Esophagus squamous epithelium (tissue), 5 donors: ENCODE measurements at regions not wholly inside any gene's neighbourhood (a gene's known extent, or its start where the extent isn't known, plus 50 kb on each side); places are given as distances from the start of the nearest gene placed in this dataset.
"Not testable (repeated sequence)": the region's sequence is repeated elsewhere in the genome, so short reads cannot be mapped to it uniquely, and the experiment has no call there.

ENCODE experiments used
- DNase-seq: peaks from one replicate; lab custom pipeline; 2025; lab: John Stamatoyannopoulos, UW
- H3K27ac ChIP-seq, 4 donors: fragments of 200-600 bp; sonication (generic); one replicate each; pipeline ENCODE4 v1.5.1; 2016 to 2019; ENCODE audit warnings: mild to moderate bottlenecking in 1 of 4
- H3K27me3 ChIP-seq, 4 donors: fragments of 200-600 bp; sonication (generic); 1 replicate in 3 of 4; 2 replicates in 1 of 4; pipeline versions ENCODE4 v1.5.1 to v1.6.0; 2017 to 2021; ENCODE audit warnings: antibody characterized with exemption in 1 of 4
- H3K36me3 ChIP-seq, 3 donors: fragments of 200-600 bp; sonication (generic); one replicate each; pipeline ENCODE4 v1.5.1; 2016 to 2019
- H3K4me1 ChIP-seq, 3 donors: fragments of 200-600 bp; sonication (generic); one replicate each; pipeline ENCODE4 v1.5.1; 2017 to 2019
- H3K4me3 ChIP-seq, 4 donors: fragments of 200-600 bp; sonication (generic); 1 replicate in 3 of 4; 2 replicates in 1 of 4; pipeline ENCODE4 v1.5.1; 2016 to 2019; ENCODE audit warnings: mild to moderate bottlenecking in 2 of 4, moderate library complexity in 1 of 4
- H3K9me3 ChIP-seq, 3 donors: fragments of 200-600 bp; sonication (generic); one replicate each; pipeline ENCODE4 v1.5.1; 2016 to 2019
- CTCF ChIP-seq, 6 experiments: fragments of 450-650 bp in 4 of 6; fragments of 200-600 bp in 2 of 6; sonication (generic) in 2 of 6; IDR thresholded peaks; one replicate each; pipeline ENCODE4 v1.5.1; 2016 to 2019; ENCODE audit warnings: antibody characterized with exemption in 6 of 6, mild to moderate bottlenecking in 4 of 6, moderate library complexity in 4 of 6
- POLR2A ChIP-seq, 4 donors: fragments of 450-650 bp; IDR thresholded peaks; one replicate each; pipeline ENCODE4 v1.6.1; 2017; ENCODE audit warnings: antibody characterized with exemption in 4 of 4, mild to moderate bottlenecking in 4 of 4, moderate library complexity in 3 of 4
- WGBS, 2 donors: methylation state at CpG; one replicate each; pipeline ENCODE4 v1.1.5; 2018; 5-methylcytosine and 5-hydroxymethylcytosine counted together
- intact Hi-C: fragments of 100-400 bp; cut with DNase I; formaldehyde crosslinking; loops from one replicate; pipeline ENCODE4 v1.15.0; 2022
- donor health status: DM: yes; HTN: yes; CAD: no.

DNA sequence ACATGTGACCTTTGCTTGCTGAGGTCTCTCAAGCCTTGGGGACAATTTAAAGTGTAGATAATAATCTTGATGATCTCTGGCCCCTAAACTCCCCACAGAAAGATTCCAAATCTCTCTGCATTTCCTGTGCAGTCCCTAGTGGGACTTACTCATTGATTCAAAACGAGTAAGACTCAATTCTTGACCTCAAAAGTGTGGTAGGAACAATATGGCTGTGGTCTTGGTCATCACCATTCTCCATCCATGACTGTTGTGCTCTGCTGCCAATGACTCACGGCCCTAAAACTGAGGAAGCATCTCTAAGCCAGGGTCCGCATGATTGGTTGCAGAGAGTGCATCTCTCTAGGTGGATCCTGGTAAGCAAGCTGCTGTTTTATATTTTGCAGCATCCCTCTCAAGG, 268.0 kb downstream of the PTGER3 start:
- TF ChIP-seq POLR2A (IDR thresholded peaks at IDR 0.05) = no peak
- no peak for TF ChIP-seq CTCF (IDR thresholded peaks at IDR 0.05)
- Histone ChIP-seq H3K9me3 (no peaks in the 10 kb centered on the region), H3K36me3 (no peaks in the 10 kb centered on the region), H3K4me1 (no peaks in the 10 kb centered on the region), H3K27me3 (no peaks in the 10 kb centered on the region), H3K4me3 (no peak overlapping the region), H3K27ac (no peak overlapping the region)
- no peak for DNase-seq
- 43 to 45% methylated on average over 2 to 3 of the region's 3 CpGs for WGBS, 2 donors
- intact Hi-C loops = no loop called here

- Histone ChIP-seq H3K4me3 (no peak overlapping the region), H3K9me3 (no peaks in the 10 kb centered on the region), H3K36me3 (no peaks in the 10 kb centered on the region), H3K4me1 (no peaks in the 10 kb centered on the region), H3K27ac (no peak overlapping the region), H3K27me3 (no peaks in the 10 kb centered on the region)
- DNase-seq = no peak
- 75 to 84% methylated on average over 1 of the region's 1 CpG for WGBS, 2 donors
- TF ChIP-seq POLR2A (IDR thresholded peaks at IDR 0.05) = no peak
- no peak for TF ChIP-seq CTCF (IDR thresholded peaks at IDR 0.05)
- intact Hi-C loops = no loop called here
Observed at GRCh38 chr1:70785287-70785686, 262.3 kb downstream of the PTGER3 start.

- Histone ChIP-seq H3K27ac (no peak overlapping the region), H3K9me3 (no peaks in the 10 kb centered on the region), H3K36me3 (no peaks in the 10 kb centered on the region), H3K4me3 (no peak overlapping the region), H3K27me3 (no peaks in the 10 kb centered on the region), H3K4me1 (no peaks in the 10 kb centered on the region)
- intact Hi-C loops = no loop called here
- TF ChIP-seq POLR2A (IDR thresholded peaks at IDR 0.05) (no peak), CTCF (IDR thresholded peaks at IDR 0.05) (no peak)
- WGBS, 2 donors = 71% methylated on average over 5 of the region's 5 CpGs
- DNase-seq = no peak
Observed at GRCh38 chr1:70790232-70790923, 257.2 kb downstream of the PTGER3 start.

DNA sequence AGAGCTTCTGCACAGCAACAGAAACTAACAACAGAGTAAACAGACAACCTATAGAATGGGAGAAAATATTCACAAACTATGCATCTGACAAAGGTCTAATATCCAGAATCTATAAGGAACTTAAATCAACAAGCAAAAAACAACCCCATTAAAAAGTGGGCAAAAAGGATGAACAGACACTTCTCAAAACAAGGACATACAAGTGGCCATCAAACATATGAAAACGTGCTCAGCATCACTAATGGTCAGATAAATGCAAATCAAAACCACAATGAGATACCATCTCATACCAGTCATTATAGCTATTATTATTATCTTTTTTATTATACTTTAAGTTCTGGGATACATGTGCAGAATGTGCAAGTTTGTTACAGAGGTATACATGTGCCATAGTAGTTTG, 252.6 kb downstream of the PTGER3 start:
- H3K36me3 ChIP-seq, H3K4me3 ChIP-seq, H3K27me3 ChIP-seq, H3K9me3 ChIP-seq, intact Hi-C loops, DNase-seq, H3K4me1 ChIP-seq, H3K27ac ChIP-seq: not testable (repeated sequence)
- 58 to 60% methylated on average over 1 of the region's 1 CpG for WGBS, 2 donors

- H3K36me3 ChIP-seq, H3K4me1 ChIP-seq, H3K4me3 ChIP-seq, H3K27me3 ChIP-seq, DNase-seq, H3K27ac ChIP-seq, H3K9me3 ChIP-seq, intact Hi-C loops: not testable (repeated sequence)
- WGBS, 2 donors = 81 to 87% methylated on average over 1 of the region's 1 CpG
Observed at GRCh38 chr1:70796298-70796697, 251.3 kb downstream of the PTGER3 start.

GRCh38 chr1:70802625-70803024, 245.0 kb downstream of the PTGER3 start:
- H3K9me3 ChIP-seq, H3K36me3 ChIP-seq, H3K27me3 ChIP-seq, H3K4me3 ChIP-seq, intact Hi-C loops, H3K27ac ChIP-seq, DNase-seq, H3K4me1 ChIP-seq: not testable (repeated sequence)
- WGBS, 2 donors = 56 to 58% methylated on average over 2 of the region's 2 CpGs

GRCh38 chr1:70805641-70806040, 242.0 kb downstream of the PTGER3 start:
- intact Hi-C loops = no loop called here
- Histone ChIP-seq H3K27me3 (no peaks in the 10 kb centered on the region), H3K9me3 (no peaks in the 10 kb centered on the region), H3K4me3 (no peak overlapping the region), H3K36me3 (no peaks in the 10 kb centered on the region), H3K27ac (no peak overlapping the region), H3K4me1 (no peaks in the 10 kb centered on the region)
- WGBS, 2 donors = 82 to 90% methylated on average over 1 to 5 of the region's 6 CpGs
- no peak for DNase-seq
- TF ChIP-seq POLR2A (IDR thresholded peaks at IDR 0.05) (no peak), CTCF (IDR thresholded peaks at IDR 0.05) (no peak)
